HepG2 (cell line): ENCODE measurements at regions not wholly inside any gene's neighbourhood (a gene's known extent, or its start where the extent isn't known, plus 50 kb on each side); places are given as distances from the start of the nearest gene placed in this dataset.

Source experiments
- ATAC-seq: fragments of 200-7000 bp; cut with Tn5 transposase; 3 replicates; pipeline ENCODE4 v1.9.1; 2020; ENCODE audit warnings: mild to moderate bottlenecking, moderate library complexity
- BruUV-seq: library from RNA; stranded (reverse); fragments of 400-500 nt; replicated peaks from 2 replicates; lab custom pipeline; 2021; lab: Mats Ljungman, UMichigan
- CTCF ChIA-PET: fragments of 300-600 bp; formaldehyde crosslinking; extraction: SDS; loops from one replicate; lab custom pipeline; 2021; ENCODE audit warnings: low total read pairs, inconsistent platforms, low intra/inter-chr PET ratio; lab: Yijun Ruan, JAX
- POLR2A ChIA-PET: fragments of 350-600 bp; sonication (Branson Sonifier 250); formaldehyde crosslinking; loops from one replicate; lab custom pipeline; 2020; ENCODE audit warnings: antibody characterized with exemption, inconsistent platforms; lab: Yijun Ruan, JAX
- DNase-seq: peaks from one replicate; pipeline ENCODE4 v3.0.0-alpha.2; 2015; ENCODE audit warnings: low spot score
- FAIRE-seq: peaks from 3 replicates; lab custom pipeline; 2011; peaks lifted over from hg19 to GRCh38; lab: Jason Lieb, UNC
- H2AFZ ChIP-seq: one replicate; pipeline ENCODE4 v1.6.1; 2011; ENCODE audit warnings: low read length, inconsistent platforms
- H3K27ac ChIP-seq: fragments of 300-600 bp; 3 replicates; pipeline ENCODE4 v1.8.0; 2011; ENCODE audit warnings: mixed run types, mild to moderate bottlenecking, mixed read lengths, low read length, inconsistent platforms; ENCODE audit not compliant: insufficient read depth; ENCODE audit errors: extremely low read length
- H3K27me3 ChIP-seq, 2 experiments: fragments of 200-600 bp in 1 of 2; 2 replicates in 1 of 2; 3 replicates in 1 of 2; pipeline versions ENCODE4 v1.6.0 to v1.8.0; 2011; ENCODE audit warnings: low read length in 2 of 2, mild to moderate bottlenecking in 2 of 2, moderate library complexity in 2 of 2, inconsistent platforms in 1 of 2; ENCODE audit not compliant: insufficient read depth in 2 of 2, control insufficient read depth in 1 of 2
- H3K36me3 ChIP-seq, 2 experiments: fragments of 200-600 bp in 1 of 2; replicated peaks in 1 of 2; 2 replicates in 1 of 2; 3 replicates in 1 of 2; pipeline versions ENCODE4 v1.5.1 to v1.8.0; 2011; ENCODE audit warnings: low read length in 2 of 2, inconsistent platforms in 1 of 2; ENCODE audit not compliant: insufficient read depth in 2 of 2, control insufficient read depth in 1 of 2
- H3K4me1 ChIP-seq: 2 replicates; pipeline ENCODE4 v1.5.1; 2012; ENCODE audit warnings: low read length, inconsistent platforms; ENCODE audit not compliant: insufficient read depth
- H3K4me2 ChIP-seq: 2 replicates; pipeline ENCODE4 v1.6.0; 2011; ENCODE audit warnings: low read depth, low read length, inconsistent platforms
- H3K4me3 ChIP-seq, 3 experiments: fragments of 200-600 bp in 1 of 3; sonication (generic), shearing (Covaris generic) in 1 of 3; replicated peaks in 1 of 3; 2 replicates each; pipeline ENCODE4 v1.5.1; 2011 to 2016; ENCODE audit warnings: low read length in 3 of 3, inconsistent platforms in 2 of 3, low read depth in 2 of 3, mild to moderate bottlenecking in 2 of 3, control low read depth in 1 of 3, mixed read lengths in 1 of 3; ENCODE audit not compliant: insufficient read depth in 1 of 3
- H3K79me2 ChIP-seq: one replicate; pipeline ENCODE4 v1.6.1; 2011; ENCODE audit warnings: low read length, inconsistent platforms; ENCODE audit not compliant: insufficient read depth
- H3K9ac ChIP-seq: 2 replicates; pipeline ENCODE4 v1.6.0; 2011; ENCODE audit warnings: mild to moderate bottlenecking, low read depth, low read length, inconsistent platforms; ENCODE audit not compliant: insufficient read depth
- H3K9me3 ChIP-seq: 2 replicates; pipeline ENCODE4 v1.5.1; 2012; ENCODE audit warnings: mild to moderate bottlenecking, low read length
- H4K20me1 ChIP-seq: 2 replicates; pipeline ENCODE4 v1.6.0; 2011; ENCODE audit warnings: inconsistent platforms, mild to moderate bottlenecking, low read length, moderate library complexity; ENCODE audit not compliant: insufficient read depth
- BORCS8-MEF2B ChIP-seq: sonication (generic); formaldehyde crosslinking; IDR thresholded peaks from 2 replicates; pipeline ENCODE4 v1.8.0; 2022; ENCODE audit warnings: mild to moderate bottlenecking, missing genetic modification reagents
- MLXIP ChIP-seq: sonication (generic); formaldehyde crosslinking; IDR thresholded peaks from 2 replicates; pipeline ENCODE4 v1.9.0; 2021; ENCODE audit warnings: missing genetic modification reagents, borderline replicate concordance
- MTA3 ChIP-seq: sonication (generic); formaldehyde crosslinking; IDR thresholded peaks from 2 replicates; pipeline ENCODE4 v1.4.0; 2020; ENCODE audit warnings: missing genetic modification reagents
- SMYD3 ChIP-seq: sonication (generic); formaldehyde crosslinking; IDR thresholded peaks from 2 replicates; pipeline ENCODE4 v1.8.1; 2023; ENCODE audit warnings: mild to moderate bottlenecking, missing genetic modification reagents
- THYN1 ChIP-seq: sonication (generic); formaldehyde crosslinking; IDR thresholded peaks from 2 replicates; pipeline ENCODE4 v1.8.1; 2023; ENCODE audit warnings: low read depth, mild to moderate bottlenecking, moderate library complexity, missing genetic modification reagents, borderline replicate concordance
- ZIK1 ChIP-seq: sonication (generic); formaldehyde crosslinking; IDR thresholded peaks from 2 replicates; pipeline ENCODE4 v1.5.0; 2020; ENCODE audit warnings: mild to moderate bottlenecking, low read depth, missing genetic modification reagents, borderline replicate concordance
- ZNF329 ChIP-seq: sonication (generic); formaldehyde crosslinking; IDR thresholded peaks from 2 replicates; pipeline ENCODE4 v1.9.0; 2021; ENCODE audit warnings: low read depth, mild to moderate bottlenecking, missing genetic modification reagents
- WGBS: methylation state at CpG from one replicate; pipeline ENCODE4 v1.1.6; 2017; ENCODE audit warnings: low lambda C conversion rate; 5-methylcytosine and 5-hydroxymethylcytosine counted together
- in situ Hi-C: cut with HindIII; loops from 2 replicates; pipeline ENCODE4 v1.10.0; 2017; ENCODE audit warnings: low pct_unique_long_range_greater_than_20kb; ENCODE audit not compliant: extremely low pct_ligation_motif_present
- intact Hi-C: fragments of 100-400 bp; cut with micrococcal nuclease; formaldehyde crosslinking; loops from one replicate; pipeline ENCODE4 v1.10.0; 2022; ENCODE audit not compliant: unreplicated experiment
- TF ChIP-seq, protein P1 (sequence below), 2 experiments: fragments of 450-650 bp in 1 of 2; sonication (generic) in 1 of 2; formaldehyde crosslinking in 1 of 2; IDR thresholded peaks; 2 replicates each; pipeline versions ENCODE4 v1.6.1 to v1.8.0; 2016 to 2022; ENCODE audit warnings: antibody characterized with exemption in 1 of 2, mild to moderate bottlenecking in 1 of 2, missing genetic modification reagents in 1 of 2
- TF ChIP-seq, protein P2 (sequence below): sonication (generic); formaldehyde crosslinking; conservative IDR thresholded peaks from 2 replicates; pipeline ENCODE4 v1.4.0; 2020; ENCODE audit warnings: missing genetic modification reagents
- TF ChIP-seq, protein P3 (sequence below): IDR thresholded peaks from 2 replicates; pipeline ENCODE4 v1.6.1; 2012; ENCODE audit warnings: inconsistent platforms

DNA sequence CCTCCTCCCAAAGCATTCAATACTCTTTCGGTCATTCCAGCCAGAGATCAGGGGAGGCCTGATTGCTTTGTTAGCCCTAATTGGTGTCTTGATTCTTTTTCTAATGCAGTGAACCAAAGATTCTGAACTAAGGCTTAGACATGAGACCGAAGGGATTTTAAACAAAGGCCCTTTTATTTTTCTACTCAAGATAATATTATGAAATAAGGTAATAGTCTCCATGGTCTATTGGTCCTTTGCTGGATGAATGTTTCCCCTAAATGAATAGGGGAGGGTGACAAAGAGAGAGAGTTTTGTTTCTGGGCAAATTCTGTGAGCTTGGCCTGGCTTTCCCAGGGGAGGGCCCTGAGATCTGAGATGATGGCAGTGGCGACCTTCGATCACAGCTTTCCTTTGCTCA, 449.1 kb downstream of the TYW1 start:
- H3K36me3 ChIP-seq = no peaks in the 10 kb centered on the region
- no peak overlapping the region for H3K4me2 ChIP-seq
- H3K4me1 ChIP-seq = no peaks in the 10 kb centered on the region
- ATAC-seq (no peak), DNase-seq (no peak), FAIRE-seq (no peak)
- no peaks in the 10 kb centered on the region for H3K79me2 ChIP-seq
- H2AFZ ChIP-seq = no peak overlapping the region
- no TSS peak for BruUV-seq
- no peak overlapping the region for H3K4me3 ChIP-seq
- intact Hi-C loops = no loop called here
- no peaks in the 10 kb centered on the region for H4K20me1 ChIP-seq
- 39% methylated on average over 4 of the region's 4 CpGs for WGBS
- in situ Hi-C loops = no loop called here
- ChIA-PET POLR2A (no interaction called here), CTCF (no interaction called here)
- no peaks in the 10 kb centered on the region for H3K9me3 ChIP-seq
- H3K27ac ChIP-seq = no peak overlapping the region
- H3K9ac ChIP-seq = no peak overlapping the region
- no peaks in the 10 kb centered on the region for H3K27me3 ChIP-seq
- TF ChIP-seq, protein P1, sequence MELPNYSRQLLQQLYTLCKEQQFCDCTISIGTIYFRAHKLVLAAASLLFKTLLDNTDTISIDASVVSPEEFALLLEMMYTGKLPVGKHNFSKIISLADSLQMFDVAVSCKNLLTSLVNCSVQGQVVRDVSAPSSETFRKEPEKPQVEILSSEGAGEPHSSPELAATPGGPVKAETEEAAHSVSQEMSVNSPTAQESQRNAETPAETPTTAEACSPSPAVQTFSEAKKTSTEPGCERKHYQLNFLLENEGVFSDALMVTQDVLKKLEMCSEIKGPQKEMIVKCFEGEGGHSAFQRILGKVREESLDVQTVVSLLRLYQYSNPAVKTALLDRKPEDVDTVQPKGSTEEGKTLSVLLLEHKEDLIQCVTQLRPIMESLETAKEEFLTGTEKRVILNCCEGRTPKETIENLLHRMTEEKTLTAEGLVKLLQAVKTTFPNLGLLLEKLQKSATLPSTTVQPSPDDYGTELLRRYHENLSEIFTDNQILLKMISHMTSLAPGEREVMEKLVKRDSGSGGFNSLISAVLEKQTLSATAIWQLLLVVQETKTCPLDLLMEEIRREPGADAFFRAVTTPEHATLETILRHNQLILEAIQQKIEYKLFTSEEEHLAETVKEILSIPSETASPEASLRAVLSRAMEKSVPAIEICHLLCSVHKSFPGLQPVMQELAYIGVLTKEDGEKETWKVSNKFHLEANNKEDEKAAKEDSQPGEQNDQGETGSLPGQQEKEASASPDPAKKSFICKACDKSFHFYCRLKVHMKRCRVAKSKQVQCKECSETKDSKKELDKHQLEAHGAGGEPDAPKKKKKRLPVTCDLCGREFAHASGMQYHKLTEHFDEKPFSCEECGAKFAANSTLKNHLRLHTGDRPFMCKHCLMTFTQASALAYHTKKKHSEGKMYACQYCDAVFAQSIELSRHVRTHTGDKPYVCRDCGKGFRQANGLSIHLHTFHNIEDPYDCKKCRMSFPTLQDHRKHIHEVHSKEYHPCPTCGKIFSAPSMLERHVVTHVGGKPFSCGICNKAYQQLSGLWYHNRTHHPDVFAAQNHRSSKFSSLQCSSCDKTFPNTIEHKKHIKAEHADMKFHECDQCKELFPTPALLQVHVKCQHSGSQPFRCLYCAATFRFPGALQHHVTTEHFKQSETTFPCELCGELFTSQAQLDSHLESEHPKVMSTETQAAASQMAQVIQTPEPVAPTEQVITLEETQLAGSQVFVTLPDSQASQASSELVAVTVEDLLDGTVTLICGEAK (IDR thresholded peaks at IDR 0.05) = no peak
- TF ChIP-seq, protein P1 (CRISPR knock-in tag; IDR thresholded peaks at IDR 0.05) = no peak
- TF ChIP-seq THYN1 (CRISPR knock-in tag) (no peak), ZIK1 (CRISPR knock-in tag) (no peak), MLXIP (CRISPR knock-in tag) (no peak), MTA3 (CRISPR knock-in tag) (no peak), ZNF329 (no peak), BORCS8-MEF2B (CRISPR knock-in tag) (no peak), SMYD3 (no peak)
- TF ChIP-seq, protein P2, sequence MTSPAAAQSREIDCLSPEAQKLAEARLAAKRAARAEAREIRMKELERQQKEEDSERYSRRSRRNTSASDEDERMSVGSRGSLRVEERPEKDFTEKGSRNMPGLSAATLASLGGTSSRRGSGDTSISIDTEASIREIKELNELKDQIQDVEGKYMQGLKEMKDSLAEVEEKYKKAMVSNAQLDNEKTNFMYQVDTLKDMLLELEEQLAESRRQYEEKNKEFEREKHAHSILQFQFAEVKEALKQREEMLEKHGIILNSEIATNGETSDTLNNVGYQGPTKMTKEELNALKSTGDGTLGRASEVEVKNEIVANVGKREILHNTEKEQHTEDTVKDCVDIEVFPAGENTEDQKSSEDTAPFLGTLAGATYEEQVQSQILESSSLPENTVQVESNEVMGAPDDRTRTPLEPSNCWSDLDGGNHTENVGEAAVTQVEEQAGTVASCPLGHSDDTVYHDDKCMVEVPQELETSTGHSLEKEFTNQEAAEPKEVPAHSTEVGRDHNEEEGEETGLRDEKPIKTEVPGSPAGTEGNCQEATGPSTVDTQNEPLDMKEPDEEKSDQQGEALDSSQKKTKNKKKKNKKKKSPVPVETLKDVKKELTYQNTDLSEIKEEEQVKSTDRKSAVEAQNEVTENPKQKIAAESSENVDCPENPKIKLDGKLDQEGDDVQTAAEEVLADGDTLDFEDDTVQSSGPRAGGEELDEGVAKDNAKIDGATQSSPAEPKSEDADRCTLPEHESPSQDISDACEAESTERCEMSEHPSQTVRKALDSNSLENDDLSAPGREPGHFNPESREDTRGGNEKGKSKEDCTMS (CRISPR knock-in tag) = no peak
- TF ChIP-seq, protein P3, sequence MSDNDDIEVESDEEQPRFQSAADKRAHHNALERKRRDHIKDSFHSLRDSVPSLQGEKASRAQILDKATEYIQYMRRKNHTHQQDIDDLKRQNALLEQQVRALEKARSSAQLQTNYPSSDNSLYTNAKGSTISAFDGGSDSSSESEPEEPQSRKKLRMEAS = no peak
